ENCODE measurements at regions not wholly inside any gene's neighbourhood (a gene's known extent, or its start where the extent isn't known, plus 50 kb on each side); places are given as distances from the start of the nearest gene placed in this dataset.
A peak's percentile ranks its signal among the peaks of the same experiment; 100 is the strongest.

DNA sequence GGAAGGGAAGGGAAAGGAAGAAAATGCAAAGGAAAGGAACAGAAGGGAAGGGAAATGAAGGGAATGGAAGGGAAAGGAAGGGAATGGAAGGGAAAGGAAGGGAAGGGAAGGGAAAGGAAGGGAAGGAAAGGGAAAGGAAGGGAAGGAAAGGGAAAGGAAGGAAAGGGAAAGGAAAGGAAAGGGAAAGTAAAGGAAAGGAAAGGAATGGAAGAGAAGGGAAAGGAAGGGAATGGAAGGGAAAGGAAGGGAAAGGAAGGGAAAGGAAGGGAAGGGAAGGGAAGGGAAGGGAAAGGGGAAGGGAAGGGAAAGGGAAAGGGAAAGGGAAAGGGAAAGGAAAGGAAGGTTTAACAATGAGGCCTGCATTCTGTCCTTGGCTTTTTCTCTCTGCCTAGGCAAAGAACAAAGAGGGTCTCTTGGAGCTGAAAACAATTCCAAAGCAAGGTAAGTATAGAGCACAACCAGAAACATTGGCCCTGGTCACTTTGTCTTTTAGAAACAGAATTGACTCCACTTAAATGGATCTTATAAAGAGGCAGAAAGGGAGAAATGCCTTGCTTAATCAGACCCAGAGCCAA is 525.9 kb upstream of the TMPO start:
- no peak for DNase-seq

DNA sequence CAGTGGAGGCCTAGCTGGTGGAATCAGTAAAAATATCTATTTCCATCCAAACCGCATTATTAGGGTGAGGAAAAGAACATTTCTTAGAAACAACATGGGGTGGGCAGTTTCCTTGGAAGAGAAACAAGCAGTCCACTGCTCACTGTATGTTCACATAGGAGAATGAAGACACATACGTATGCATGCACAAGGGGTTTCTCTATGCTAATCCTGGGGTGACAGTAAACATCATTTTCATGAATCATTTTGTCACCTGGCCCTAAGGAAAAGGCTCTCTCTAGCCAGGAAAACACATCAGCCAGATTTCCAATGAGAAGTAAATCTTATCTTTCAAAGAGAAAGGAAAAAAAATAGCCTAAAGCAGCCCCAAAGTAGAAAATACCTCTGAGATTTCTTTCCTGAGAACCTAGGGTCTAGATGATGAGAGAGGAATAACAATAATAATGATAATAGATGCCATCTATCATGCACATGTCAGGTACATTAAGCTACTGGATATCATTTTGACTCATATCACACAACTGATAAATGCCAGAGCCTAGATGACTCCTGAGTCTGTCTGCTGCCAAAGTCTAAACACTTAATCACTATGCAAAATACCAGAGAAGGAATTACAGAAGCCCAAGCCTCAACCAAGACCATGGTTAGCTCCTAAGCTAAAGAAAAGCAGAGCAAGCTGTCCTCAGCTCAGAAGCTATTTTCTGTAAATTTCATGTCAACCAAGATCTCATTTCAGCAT is 520.5 kb upstream of the TMPO start:
- no peak for DNase-seq

DNA sequence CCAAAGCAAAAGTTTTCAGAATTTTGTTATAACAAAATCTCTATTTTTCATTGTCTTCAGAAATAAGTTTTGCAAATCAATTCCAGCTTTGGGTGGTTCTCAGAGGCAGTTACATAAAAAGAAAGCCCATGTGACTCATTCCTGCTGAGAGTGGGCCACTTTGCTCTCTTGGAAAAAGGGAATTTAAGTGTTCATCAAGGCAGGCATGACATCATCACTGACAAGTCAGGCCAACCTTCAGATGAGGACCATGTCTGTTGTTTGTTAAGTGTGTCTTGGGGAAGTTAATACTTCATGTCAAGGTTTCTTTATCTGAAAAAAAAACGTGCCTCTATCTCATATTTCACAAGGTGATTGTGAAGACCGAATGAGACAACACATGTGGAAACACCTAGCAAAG is 519.8 kb upstream of the TMPO start:
- DNase-seq = no peak

DNA sequence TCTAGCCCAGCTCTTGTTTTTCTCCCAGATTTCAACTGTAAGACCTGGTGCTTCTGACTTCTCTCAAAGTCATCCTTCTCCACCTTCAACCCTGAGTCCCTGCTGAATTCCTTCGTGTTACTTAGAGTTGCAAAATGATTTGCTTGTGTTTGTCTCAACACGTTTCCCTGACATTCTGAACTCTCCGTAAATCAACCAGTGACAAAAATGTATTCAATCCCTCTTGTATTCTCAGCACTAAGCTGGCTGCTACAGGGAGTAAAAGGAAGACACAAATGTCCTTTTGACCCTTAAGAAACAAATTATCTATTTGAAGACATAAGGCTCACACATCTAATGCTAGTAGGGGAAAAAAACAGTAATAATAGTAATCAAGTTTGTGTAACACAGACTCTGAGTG is 514.0 kb upstream of the TMPO start:
- no peak for DNase-seq

DNA sequence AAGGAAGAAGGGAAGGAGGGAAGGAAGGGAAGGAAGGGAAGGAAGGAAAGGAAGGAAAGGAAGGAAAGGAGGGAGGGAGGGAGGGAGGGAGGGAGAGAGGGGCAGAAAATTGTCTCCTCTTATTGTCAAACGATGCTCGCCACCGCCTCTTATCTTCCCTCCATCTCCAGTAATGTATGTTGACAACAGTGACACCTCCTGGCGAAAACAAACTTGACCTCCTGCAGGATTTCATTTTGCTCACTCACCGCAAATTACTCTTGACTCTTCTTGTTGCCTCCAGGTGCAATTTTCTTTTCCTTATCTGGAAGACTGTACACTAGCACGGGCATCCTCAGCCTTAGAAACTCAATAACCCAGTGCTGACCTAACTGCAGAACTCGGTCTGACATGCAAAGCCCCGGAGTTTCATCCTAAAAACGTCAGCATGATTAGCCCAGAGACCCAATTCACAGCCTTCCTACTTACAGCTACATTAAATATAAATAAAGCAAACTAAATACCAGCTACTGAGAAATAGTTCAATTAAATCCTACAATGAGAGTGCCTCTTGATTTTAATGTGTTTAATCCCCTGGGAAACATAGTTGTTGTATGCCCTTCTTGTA is 512.4 kb upstream of the TMPO start:
- peak; percentile 3 for DNase-seq

DNA sequence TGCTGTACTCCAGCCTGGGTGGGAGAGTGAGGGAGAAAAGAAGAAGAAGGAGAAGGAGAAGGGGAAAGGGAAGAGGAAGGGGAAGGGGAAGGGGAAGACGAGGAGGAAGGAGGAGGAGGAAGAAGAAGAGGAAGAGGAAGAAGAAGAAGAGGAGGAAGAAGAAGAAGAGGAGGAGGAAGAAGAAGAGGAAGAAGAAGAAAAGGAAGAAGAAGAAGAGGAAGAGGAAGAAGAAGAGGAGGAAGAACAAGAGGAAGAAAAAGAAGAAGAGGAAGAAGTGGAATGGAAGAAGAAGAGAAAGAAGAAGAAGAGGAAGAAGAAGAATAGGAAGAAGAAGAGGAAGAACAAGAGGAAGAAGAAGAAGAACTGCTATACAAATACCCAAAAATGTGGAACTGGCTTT is 507.4 kb upstream of the TMPO start:
- no peak for DNase-seq

DNA sequence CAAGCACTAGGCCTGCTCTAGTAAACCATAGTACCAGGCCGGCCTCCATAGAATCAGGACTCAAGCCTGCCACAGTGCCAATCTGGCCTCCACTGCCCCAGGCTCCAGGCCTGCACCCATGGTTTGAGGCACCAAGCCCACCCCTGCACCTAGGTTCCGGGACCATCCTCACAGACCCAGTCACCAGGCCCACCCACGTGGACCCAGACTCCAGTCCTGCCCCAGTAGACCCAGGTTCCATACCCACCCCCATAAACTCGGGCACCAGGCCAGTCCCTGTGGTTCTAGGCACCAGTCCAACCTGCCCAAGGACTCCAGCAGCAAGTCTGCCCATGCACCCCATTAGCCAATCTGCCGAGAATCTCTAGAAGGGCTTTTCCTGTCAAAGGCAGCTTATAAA is 501.8 kb upstream of the TMPO start:
- no peak for DNase-seq

DNA sequence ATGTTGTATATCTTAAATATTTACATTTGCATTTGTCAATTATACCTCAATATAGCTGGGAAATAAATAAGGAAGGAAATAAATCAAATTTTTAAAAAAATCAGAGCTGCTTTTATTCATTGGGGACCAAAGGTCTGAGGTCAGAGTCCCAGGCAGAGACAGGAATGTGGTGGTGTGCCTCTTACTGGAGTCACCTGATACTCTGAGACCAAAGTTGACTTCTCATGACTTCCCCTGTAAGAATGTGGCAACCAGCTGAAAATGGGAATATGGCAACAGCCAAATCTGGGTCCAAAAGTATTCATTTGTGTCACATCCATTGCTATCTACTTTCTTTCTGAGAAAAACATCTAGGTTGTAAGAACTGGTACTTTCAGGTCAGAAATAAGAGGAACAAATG is 496.6 kb upstream of the TMPO start:
- DNase-seq = no peak

DNA sequence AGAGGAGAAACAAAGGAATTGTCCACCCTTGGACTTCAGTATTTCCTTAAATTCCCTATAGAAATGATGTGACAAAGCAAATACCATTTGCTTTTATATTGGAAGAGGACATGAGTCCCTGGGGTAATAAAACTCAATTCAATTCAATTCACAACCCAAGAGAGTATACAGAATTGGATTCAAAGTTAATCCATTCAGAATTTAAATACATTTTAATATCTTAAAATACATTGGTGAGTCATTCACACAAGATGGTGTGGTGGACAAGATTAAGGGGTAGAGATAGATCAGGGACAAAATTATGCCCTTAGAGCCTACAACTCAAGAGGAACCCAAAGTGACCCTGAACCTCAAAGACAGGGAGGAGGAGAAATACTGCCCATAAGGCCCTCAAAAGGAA is 495.0 kb upstream of the TMPO start:
- DNase-seq = no peak

DNA sequence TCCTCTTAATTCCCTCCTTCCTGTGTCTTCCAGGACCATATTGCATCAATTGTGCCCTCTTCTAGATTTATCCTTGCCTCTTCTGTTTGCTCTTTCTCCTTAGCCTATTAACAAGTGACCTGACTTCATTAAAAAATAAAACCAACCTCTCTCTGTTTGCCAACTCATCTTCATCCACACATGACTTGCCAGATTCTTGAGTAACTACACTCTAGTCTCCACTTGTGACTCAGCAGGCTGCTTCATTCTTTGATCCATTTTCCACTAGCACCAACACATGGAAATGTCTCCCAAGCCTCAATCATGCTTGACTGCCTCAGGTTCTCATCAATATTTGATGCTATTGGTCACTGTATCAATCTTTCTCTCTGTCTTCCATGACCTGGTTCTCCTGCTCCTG is 492.4 kb upstream of the TMPO start:
- no peak for DNase-seq

DNA sequence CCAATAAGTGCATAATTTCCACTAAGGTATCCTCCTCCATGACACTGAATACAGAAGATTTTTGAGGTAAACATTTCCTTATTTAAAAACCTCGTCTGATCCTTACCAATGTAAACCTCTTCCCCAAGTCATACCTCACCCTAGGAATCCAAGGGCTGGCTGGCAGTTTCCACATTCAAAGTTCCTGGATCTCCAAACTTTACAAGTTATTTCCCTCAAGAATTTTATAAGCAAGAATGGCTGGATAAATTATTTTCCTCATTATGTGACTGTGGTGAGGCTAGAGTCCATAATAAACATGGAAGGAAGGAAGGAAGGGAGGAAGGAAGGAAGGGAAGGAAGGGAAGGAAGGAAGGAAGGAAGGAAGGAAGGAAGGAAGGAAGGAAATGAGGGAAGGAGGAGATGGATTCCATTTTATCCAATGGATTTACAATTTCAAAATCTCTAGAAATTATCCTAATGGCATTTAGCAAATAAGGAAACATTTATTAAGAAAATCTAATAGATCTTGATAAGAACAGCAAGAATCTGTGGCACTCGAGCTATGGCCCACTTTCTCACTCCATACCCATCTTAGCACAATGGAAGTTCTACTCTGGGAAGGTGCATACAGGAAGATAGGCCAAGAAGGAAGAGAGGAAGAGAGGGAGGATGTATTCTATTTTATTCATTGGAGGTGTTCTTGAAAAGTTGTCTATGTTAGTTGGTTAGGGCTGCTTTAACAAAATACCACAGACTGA is 477.8 kb upstream of the TMPO start:
- DNase-seq = no peak

DNA sequence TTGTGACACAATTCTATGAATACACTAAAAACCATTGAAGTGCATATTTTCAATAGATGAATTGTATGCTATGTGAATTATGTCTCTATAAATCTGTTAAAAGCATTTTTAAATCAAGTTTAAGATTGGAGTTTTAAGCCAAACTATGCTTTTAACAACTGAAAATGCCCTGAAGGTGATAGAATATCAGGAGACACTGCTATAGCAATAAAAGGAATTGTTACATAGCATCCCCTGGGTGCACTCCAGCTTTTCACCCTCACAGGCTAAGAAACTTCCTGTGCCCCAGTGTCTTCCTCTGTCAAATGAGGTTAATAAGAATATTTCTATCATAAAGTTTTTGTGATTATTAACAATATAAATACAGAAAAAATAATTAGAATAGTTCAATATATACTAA is 472.7 kb upstream of the TMPO start:
- no peak for DNase-seq

DNA sequence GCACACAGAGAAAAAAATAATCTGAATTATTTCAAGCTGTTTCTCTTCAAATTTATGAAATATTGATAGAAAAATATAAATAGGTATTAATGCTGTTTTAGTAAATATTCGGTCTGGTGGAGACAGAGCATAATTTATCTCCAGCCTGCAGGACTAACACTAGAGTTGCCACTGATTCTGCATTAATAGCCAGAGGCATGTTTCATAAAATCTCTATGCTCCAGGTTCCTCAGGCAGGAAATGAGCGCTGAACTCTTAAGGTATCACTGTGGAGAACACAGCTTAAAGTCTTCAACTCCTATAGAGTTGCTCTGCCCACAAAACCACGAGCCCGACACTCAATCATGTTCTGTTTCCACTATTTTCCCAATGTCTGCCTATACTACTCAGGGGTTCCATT is 470.0 kb upstream of the TMPO start:
- no peak for DNase-seq

DNA sequence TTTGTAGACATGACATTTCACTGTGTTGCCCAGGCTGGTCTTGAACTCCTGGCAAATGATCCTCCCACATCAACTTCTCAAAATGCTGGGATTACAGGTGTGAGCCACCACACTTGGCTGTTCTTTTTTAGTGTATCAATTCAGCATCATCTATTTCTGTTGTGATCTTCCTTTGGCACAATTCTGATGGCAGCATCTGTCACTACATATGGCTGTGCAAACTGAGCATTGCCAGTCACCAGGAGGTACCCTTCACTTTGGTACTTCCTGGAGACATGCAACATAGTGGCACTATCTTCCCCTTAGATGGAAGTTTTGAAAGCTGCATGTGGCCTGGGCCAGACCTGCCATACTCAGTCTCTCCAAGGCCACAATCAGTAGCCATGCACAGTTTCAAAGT is 467.1 kb upstream of the TMPO start:
- DNase-seq = no peak

DNA sequence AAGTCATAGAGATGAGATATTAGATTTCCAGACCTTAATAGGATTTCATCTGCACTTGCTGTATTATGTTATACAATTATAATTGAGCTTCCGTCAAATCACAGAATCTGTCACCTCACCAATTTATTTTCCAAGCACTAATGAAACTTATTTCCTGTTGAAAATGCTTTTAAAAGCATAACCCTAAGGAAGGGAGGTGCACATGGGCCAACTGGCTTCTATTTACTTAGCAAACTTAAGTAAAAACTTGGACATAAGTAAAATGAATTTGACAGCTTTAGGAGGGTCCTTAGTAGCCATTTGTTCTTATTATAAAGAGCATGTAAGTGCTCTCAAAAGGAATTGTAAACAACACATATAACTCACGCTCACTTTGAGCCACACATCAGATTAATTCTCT is 462.2 kb upstream of the TMPO start:
- peak; percentile 8 for DNase-seq

DNA sequence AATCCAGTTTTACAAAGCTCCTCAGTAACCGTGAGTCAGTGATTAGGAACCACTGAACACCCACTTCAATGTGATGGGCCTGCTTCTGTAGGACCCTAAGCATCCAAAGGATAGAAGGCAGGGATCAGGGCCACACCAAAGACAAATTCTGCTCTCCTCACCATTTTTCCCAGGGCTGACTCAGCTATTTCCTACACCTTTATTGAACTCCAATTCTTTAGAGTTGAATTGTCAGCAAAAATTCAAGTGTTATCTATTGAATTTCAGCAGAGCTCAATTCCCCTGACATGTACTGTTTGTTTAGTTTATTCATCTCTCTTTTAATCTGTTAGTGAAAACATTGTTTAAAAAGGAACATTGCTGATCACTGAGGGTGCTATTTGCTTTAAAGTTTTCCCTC is 457.7 kb upstream of the TMPO start:
- no peak for DNase-seq

DNA sequence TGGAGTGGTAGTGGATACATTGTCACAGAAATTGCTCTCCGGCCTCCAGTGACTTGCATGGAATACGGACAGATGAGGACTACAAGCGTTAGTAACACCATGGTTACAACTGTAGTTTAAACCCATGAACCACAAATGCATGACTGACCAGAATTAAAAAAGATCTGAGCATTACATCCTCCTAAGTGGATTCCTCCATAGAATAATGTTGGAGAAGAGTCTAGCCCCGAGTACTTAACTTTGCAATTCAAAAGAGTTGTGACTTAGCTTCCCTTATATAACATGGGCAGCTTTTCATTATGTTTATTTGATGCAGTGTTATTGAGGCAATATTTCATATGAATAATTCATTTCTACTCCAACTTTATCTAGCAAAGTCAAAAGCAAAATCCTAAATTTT is 457.2 kb upstream of the TMPO start:
- DNase-seq = no peak

DNA sequence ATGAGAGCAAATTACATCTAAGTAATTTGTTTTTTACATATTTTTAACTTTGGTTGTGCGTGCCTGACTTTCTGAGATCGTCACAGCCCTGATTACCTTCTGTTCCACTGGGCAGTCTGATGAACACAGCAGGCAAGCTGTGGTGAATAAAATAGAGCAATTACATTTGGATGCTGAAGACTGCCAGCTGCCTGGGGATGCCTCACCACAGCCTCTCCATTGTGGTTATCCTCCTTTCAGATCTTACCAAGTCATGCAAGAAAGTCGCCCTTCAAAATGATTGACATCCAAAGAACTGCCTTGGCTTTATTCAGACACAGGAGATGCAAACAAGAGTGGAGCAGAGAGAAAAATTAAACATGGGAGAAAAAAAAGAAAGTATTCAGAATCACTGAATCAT is 456.6 kb upstream of the TMPO start:
- no peak for DNase-seq

DNA sequence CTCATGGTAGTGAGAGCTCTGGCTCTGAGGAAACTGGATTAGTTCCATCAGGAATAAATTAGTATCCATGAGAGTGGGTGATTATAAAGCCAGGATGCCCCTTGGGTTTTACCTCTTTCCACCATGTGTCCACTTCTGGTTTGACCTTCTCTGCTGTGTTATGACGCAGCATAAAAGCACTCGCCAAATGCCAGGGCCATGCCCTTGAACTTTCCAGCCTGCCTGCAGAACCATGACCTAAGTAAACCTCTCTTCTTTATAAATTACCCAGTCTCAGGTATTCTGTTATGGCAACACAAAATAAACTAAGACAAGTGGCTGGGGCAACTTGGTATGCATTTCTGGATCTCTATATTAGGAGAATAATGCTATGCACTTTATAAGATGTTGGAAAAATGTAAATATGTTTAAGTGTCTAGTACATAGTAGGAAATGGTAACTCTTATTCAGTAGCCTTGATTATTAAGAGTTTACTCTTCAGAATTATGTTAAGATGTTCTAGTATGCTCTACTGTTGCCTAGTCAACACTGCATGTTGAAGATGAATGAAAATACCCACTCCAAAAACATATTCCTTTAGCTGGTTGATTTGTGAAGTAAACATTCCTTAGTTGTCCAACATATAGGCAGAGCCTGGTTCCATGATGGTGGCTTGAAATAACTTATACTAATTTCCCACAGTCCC is 455.6 kb upstream of the TMPO start:
- DNase-seq = no peak

DNA sequence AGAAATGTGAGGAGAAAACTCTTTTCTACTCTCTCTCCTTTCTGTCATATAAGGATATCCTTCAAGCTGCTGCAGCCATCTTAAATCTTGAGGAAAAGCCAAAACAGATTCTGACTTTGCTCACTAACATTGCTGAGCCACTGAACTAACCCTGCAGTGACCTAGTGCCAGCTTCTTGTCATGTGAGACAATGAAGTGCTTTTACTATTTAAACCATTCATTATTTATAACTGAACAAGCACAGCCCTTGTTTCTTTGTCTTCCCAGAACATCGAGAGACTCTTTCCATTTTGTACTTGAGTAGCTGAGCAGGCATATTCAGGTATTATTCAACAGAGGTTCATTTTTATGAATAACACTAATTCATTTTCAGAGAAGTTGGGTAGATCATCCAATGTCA is 455.0 kb upstream of the TMPO start:
- DNase-seq = no peak

DNA sequence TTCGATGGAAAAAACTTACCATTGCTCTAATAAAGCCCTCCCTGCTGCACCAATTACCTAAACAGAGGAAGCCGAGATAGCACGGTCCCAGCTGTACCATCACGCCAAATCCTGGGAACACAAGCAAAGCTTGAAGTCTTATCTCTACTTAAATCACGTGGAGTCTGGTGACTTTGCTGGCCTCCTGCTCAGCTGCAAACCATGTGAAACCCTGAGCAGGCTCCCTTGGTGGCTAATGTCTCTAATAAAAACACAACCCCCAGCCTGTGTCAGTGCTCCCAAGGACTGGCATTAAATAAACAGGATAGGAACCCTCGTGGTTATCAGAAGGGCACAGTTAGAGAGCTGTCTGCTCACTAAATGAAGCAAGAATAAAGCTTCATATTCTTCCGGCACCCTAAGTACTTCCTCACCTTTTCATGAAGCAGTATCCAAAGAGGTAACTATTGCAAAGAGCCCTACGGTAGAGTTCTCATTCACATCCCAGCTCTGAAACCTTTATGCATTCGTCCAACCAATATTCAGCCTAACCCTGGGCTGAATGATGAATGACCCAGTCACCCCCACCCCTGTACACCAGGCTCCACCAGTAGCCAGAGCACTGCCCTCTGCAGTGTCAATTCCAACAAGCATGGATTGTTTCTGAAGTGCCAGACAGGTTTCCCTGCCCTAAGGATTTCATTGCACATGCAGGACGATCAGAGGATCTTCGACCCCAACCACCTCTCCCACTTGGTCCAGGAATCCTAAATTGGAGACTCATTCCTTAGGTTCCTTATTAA is 452.7 kb upstream of the TMPO start:
- DNase-seq = no peak

DNA sequence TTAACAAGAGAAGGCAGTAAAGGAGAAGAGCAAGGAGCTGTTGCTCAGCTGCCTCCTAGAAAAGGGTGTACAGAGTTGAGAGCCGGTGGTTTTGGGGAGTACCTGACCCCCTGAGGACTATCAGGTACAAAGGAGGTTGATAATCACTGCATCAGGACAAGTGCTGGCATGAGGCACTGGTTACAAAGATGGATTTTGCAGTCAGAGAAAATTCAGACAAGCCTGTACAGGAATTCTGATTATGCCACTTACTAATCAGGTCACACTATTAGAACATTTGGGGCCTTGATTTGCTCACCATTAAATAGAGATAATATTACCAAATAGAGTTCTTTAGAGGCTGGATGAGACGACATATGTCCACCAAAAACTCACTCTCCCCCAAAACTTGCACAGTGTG is 450.9 kb upstream of the TMPO start:
- DNase-seq = no peak

DNA sequence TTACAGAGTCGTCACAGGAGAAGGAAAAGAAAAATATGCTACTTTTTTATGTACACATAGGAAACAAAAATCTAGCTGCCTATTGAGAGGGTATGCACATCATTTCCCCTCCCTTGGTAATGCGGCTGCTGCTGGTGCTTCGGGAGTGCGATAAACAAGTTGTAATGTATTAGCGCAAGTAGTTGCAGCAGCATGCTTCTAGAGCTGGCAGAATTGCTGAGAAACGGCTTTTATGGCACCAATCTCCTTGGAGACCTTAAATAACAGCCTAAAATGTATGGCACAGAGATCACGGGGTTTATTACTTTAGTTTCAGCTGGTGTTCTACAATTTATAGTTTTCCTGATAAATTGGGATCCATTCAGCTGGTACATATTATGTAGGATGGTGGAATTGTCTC is 447.6 kb upstream of the TMPO start:
- DNase-seq = no peak
